ENCODE measurements at regions not wholly inside any gene's neighbourhood (a gene's known extent, or its start where the extent isn't known, plus 50 kb on each side); places are given as distances from the start of the nearest gene placed in this dataset.

DNA sequence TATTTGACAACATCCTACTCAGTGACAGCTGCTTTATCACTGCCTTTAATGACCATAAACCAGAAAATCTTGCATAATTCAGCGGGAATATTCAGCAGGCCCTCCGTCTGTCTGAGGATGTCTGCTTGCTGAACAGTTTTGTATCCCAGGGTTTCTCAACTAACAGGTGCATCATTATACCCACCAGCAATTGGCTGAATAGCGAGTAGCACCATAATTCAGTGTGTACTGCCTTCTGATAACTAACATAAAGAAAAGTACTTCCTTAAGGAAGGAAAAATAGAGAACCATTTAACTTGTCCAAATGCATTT, 680.1 kb downstream of the GALC start:
- no peak for TF ChIP-seq EP300 (IDR thresholded peaks at IDR 0.05)
- no peak for TF ChIP-seq POLR2A (IDR thresholded peaks at IDR 0.05; ENCODE audit: low read depth)
- TF ChIP-seq CTCF (IDR thresholded peaks at IDR 0.05): no peak
